GM18909 (cell line): ENCODE measurements at regions not wholly inside any gene's neighbourhood (a gene's known extent, or its start where the extent isn't known, plus 50 kb on each side); places are given as distances from the start of the nearest gene placed in this dataset.
"Not testable (repeated sequence)": the region's sequence is repeated elsewhere in the genome, so short reads cannot be mapped to it uniquely, and the experiment has no call there.

Source experiments
- ATAC-seq: cut with Tn5 transposase; IDR thresholded peaks from one replicate; pipeline ENCODE4 v1.9.1; 2021; ENCODE audit warnings: mild to moderate bottlenecking; ENCODE audit not compliant: unreplicated experiment, poor library complexity

DNA sequence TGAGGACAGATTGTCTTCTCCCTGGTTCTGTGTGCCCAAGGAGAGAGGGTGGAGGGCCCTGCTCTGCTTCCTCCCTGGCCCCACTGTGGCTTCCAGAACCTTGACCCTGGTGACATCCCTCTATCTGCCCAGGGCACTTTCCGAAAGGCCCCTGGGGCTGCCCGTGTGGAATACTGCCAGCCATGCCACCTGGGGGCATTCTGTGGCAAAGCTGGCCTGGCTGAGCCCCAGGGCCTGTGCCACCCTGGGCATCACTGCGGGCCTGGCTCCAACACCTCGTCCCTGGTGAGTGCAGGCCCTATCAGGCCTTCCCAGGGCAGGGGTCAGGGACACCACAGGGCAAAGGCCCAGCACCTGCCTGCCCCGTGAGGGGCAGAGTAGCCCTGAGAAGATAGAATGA is 123.7 kb upstream of the MTLN start:
- not testable (repeated sequence) for ATAC-seq

DNA sequence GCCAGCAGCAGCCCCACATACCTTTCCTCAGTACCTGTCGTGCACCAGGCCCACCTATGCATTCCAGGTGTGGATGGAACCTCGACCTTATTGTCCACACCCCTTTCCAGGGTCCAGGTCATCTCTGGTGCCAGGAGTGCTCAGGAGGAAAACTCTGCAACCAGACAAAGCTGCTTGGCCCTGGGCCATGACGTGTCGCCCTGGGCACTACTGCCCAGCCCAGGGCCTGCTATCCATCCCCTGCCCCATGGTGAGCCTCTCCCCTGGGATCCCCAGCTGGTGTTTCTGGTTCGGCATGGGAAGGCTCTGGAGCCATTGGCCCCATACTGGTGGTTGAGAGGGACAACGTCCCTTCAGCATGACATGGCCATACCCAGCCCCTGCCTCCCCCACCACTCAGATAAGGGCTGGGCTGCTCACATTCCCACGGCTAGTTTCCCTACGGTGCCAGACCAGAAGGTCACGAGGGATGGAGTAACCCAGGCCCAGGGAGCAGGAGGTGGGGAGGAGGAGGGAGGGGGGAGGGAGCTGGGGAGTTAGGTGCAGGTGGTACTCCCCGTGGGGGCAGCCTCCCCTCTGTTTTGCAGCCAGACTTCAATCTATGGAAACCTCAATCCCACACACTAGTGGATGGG is 123.2 kb upstream of the MTLN start:
- not testable (repeated sequence) for ATAC-seq

GRCh38 chr2:110333114-110334095 is 121.1 kb upstream of the MTLN start:
- not testable (repeated sequence) for ATAC-seq

GRCh38 chr2:110331625-110332024 is 119.3 kb upstream of the MTLN start:
- not testable (repeated sequence) for ATAC-seq

GRCh38 chr2:110329760-110330159 is 117.4 kb upstream of the MTLN start:
- ATAC-seq, result not testable (repeated sequence)

GRCh38 chr2:110329158-110329557 is 116.8 kb upstream of the MTLN start:
- ATAC-seq, result not testable (repeated sequence)

- not testable (repeated sequence) for ATAC-seq
Observed at GRCh38 chr2:110328677-110329076, 116.3 kb upstream of the MTLN start.

DNA sequence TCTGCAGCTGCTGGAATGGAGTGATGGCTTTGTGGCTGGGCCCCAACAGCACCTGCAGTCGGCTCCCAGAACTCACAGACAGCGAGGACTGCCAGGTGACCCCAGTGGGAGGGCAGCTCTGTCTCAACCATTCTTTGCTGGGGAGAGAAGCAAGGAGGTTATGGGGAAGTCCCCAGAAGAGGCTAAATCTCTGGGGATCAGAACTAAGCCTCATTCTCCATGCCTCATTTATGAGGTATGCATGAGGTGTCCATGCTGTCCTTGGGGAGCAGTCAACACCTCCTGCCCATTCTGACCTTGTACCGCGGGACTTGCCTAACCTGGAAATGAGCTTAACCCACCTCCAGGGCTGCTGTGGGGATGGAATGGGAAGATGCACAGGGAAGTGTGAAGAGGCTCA is 111.5 kb upstream of the MTLN start:
- ATAC-seq, result not testable (repeated sequence)

- ATAC-seq, result not testable (repeated sequence)
Observed at GRCh38 chr2:110322535-110322934, 110.2 kb upstream of the MTLN start.

DNA sequence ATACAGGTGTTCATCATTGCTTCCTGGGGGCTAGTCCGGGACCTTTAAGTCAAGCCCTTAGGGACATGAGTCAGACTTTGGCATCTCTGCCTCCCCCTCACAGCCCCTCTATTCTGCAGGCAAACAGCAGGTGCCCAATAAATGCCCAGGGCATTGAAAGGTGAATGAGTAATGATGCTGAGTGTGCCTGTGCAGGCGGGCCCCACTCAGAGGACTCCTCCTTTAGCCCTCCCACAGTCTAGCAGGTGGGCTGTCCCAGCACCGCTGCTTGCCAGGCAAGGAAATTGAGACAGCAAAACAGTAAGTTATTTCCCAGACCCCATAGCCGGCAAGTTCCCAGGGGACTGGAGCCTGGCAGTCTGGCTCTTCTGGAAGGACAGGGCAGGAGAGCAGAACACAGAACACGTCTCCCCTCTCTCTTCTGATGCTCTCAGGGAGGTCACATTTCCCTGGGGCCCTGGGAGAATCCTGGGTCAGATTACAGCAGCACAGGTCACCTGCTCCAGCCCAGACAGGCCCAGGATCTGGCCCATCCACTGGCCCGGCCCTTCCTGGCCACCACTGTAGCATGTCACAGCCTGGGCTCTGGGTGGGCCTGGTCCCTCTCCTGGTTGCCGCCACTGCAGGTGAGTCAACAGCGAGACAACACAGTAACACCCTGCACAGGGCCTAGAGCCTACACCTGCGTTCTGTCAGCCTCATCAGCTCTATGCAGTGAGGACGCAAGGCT is 108.7 kb upstream of the MTLN start:
- not testable (repeated sequence) for ATAC-seq

DNA sequence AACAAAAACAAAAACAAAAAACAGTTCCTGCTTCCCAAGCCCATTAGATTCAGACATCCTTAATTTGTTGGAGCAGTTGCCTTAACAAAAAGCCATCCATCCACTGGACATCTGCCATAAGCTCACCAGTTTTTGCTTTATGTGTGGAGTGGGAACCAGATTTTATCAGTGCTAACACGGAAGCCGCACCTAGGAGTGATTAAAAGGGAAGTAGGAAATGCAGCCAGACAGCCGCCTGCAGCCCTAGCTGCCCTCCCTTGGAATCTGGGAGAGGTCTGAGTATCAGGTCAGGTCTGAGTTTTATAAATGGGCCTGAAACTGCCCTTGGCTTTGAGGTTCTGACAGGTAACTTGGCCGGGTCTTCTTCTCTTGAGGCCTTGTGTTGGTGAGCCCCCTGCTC is 106.6 kb upstream of the MTLN start:
- ATAC-seq, result not testable (repeated sequence)

GRCh38 chr2:110317377-110317776 is 105.0 kb upstream of the MTLN start:
- ATAC-seq, result not testable (repeated sequence)

DNA sequence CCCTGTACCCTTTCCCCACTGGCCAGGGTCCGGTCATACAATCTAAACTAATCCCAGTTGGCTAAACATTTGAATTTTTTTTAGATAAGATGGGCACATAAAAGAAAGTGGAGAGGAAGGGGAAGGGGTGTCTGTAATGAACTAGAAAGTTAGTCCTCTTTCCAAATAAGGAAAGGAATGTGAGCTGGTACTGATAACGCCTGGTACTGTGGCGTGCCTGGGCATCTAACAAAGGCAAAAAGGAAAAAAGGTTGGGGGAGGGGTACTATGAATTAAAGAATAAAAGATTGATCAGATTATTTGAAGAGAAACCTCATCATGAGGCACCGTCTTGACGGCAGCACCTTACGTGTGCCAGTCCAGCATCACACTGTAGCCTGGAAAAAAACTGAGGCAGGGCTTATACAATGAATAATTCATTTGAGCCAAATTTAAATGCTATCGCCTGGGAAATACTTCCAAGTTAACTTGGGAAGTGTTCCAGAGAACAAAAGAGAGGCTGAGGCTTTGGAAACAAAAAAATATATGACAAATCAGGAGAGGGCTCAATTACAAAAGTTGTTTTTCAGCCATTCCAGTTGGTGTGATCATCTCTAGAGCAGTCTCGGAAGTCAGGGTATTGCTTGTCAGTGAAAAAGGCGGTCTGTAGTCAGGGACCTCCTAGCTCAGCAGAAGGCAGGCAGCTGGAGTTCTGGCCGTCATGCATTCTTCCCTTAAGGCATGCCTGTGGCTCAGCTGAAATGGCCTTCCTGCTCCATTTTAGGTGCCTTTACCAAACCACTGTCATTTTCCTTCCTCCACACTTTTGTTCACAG is 103.9 kb upstream of the MTLN start:
- ATAC-seq, result not testable (repeated sequence)

- not testable (repeated sequence) for ATAC-seq
Observed at GRCh38 chr2:110315054-110315820, 102.9 kb upstream of the MTLN start.

DNA sequence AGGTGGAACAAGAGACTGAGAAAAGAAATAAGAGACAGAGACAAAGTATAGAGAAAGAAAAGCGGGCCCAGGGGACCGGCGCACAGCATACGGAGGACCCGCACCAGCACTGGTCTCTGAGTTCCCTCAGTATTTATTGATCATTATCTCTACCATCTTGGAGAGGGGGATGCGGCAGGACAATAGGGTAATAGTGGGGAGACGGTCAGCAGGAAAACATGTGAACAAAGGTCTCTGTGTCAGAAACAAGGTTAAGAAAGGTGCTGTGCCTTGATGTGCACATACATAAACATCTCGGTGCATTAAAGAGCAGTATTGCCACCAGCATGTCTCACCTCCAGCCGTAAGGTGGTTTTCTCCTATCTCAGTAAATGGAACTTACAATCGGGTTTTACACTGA is 102.1 kb upstream of the MTLN start:
- not testable (repeated sequence) for ATAC-seq

DNA sequence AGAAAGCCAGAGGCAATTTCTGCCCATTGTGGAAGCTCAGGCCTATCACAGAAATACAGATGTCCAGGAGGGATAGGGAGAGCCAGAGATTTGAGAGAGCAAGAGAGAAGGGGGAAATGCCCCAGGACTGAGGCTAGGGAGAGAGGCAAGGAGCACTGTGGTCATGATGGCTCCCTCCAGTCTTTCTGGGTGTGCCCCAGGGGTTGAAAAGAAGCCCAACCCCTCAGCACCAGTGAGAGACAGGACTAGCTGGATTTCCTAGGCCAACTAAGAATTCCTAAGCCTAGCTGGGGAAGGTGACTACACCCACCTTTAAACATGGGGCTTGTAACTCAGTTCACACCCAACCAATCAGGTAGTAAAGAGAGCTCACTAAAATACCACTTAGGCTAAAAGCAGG is 100.7 kb upstream of the MTLN start:
- ATAC-seq, result not testable (repeated sequence)

DNA sequence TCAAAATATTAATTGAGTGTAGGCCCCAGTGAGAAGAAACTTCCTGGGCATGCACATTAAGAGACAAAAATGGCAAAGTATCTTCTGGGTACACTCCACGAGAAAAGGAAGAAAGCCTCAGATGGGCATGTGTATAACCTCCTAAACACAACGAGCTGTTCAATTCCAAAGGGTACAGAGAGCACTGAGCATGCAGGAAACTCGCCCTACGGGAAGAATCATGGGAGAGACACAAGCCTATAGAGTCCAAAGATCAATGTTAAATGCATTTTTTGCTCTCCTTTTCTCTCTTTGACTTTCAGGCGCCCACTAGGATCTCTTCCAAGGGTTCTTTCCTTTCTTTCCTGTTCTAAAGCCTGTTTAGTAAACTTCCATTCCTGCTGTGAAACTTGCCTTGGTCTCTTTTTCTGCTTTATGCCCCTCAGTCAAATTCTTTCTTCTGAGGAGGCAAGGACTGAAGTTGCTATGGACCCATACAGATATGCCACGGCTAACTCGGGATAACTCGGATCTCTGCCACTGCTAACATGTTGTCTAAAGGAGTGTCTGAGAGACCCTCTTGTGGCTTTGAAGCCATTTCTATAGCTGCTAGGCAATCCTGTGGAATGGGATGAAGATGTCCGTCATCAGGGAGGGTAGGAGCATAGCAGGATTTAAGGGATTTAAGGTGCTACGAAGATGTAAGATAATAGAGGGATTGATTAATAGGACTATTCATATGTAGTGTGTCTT is 99.5 kb upstream of the MTLN start:
- not testable (repeated sequence) for ATAC-seq

- ATAC-seq, result not testable (repeated sequence)
Observed at GRCh38 chr2:110310988-110311475, 98.7 kb upstream of the MTLN start.
